Fibroblast of mammary gland (primary cell): ENCODE measurements at regions not wholly inside any gene's neighbourhood (a gene's known extent, or its start where the extent isn't known, plus 50 kb on each side); places are given as distances from the start of the nearest gene placed in this dataset.
"Not testable (repeated sequence)": the region's sequence is repeated elsewhere in the genome, so short reads cannot be mapped to it uniquely, and the experiment has no call there.

Experiments
- DNase-seq: peaks from one replicate; pipeline ENCODE4 v3.0.0-alpha.2; 2010; ENCODE audit warnings: low read depth
- H3K4me3 ChIP-seq: 2 replicates; pipeline ENCODE4 v1.5.1; 2011; ENCODE audit warnings: low read depth, mild to moderate bottlenecking, low read length, moderate library complexity; ENCODE audit not compliant: control insufficient read depth
- TF ChIP-seq, protein P1 (sequence below): conservative IDR thresholded peaks from 2 replicates; pipeline ENCODE4 v1.5.1; 2011; ENCODE audit warnings: low read depth, low read length, inconsistent platforms; ENCODE audit not compliant: control insufficient read depth, insufficient read depth

DNA sequence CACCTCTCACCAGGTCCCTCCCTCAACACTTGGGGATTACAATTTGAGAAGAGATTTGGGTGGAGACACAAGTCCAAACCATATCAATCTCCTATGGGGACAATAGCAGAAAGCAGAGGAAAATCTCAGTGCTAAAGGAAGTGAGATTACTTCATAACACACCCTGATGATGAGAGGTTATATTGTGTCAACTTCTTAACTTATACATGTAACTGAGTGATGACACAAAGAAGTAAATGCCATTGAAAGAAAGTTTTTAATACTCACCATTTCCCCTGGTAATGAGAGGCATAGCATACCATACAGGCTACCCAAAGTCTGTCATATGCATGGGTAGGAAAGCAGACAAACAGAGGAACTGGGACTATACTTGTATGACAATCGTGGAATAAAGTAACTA, 137.2 kb downstream of the MMUT start:
- DNase-seq: no peak
- no peak overlapping the region for H3K4me3 ChIP-seq
- TF ChIP-seq, protein P1, sequence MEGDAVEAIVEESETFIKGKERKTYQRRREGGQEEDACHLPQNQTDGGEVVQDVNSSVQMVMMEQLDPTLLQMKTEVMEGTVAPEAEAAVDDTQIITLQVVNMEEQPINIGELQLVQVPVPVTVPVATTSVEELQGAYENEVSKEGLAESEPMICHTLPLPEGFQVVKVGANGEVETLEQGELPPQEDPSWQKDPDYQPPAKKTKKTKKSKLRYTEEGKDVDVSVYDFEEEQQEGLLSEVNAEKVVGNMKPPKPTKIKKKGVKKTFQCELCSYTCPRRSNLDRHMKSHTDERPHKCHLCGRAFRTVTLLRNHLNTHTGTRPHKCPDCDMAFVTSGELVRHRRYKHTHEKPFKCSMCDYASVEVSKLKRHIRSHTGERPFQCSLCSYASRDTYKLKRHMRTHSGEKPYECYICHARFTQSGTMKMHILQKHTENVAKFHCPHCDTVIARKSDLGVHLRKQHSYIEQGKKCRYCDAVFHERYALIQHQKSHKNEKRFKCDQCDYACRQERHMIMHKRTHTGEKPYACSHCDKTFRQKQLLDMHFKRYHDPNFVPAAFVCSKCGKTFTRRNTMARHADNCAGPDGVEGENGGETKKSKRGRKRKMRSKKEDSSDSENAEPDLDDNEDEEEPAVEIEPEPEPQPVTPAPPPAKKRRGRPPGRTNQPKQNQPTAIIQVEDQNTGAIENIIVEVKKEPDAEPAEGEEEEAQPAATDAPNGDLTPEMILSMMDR: no peak

DNA sequence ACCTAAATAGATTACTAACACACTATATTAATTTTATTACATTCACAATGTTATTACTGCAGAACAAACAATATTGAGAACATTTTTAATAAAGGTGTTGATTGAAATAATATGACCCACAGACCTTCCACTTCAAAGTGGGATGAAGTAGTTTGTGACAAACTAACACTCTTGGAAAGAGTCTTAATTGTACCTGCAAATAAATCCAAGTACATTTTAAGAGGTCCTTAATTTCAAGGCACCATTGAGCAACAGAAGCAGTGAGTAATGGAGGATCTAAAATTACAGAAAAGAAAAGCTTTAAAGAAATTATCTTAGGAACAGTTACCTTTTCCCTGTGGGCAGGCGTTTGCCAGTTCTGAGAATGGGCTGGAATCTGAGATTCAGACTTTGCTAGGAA, 140.2 kb downstream of the MMUT start:
- DNase-seq: no peak
- TF ChIP-seq, protein P1: no peak
- no peak overlapping the region for H3K4me3 ChIP-seq

DNA sequence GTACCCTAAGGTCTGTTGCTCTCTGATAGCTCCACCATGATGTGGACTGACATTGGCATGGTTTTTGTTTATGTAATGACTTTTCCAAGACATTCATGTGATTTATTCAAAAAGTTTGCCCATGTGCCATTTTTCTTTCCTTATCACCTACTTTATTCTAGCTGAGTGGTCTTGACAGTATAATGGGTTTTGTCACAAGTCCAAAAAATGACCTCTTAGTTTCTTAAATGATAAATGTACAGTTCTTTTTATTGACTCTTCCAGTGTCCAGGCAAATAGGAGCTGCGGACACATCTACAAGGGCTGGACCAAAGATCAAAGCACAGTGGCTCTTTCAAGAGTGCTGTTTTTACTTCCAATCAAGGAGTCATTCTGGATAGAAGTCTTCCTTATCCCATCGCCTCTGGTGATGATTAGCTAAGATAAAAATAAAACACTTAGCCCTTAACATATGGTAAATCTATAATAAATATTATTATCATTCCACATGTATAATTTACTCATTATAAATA, 141.4 kb downstream of the MMUT start:
- H3K4me3 ChIP-seq: no peak overlapping the region
- TF ChIP-seq, protein P1: no peak
- no peak for DNase-seq

DNA sequence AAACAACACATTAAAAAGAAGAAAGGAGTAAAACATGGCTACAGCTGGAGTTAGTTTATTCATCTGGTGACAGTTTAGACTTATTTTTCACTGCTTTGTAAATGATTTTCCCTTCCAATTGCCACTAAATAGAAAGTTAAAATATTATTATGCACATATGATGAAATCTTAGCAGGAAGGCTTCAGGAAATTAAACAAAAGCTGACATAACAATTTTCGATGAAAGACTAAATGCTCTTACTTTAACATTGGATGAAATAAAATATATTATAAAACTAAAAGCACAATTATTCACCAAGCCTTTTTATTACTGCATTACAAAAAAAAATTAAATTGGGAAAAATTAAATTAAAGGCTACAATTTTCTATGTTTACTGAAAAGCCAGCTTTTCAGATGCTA, 158.0 kb downstream of the MMUT start:
- no peak for DNase-seq
- TF ChIP-seq, protein P1: no peak
- H3K4me3 ChIP-seq: no peak overlapping the region

DNA sequence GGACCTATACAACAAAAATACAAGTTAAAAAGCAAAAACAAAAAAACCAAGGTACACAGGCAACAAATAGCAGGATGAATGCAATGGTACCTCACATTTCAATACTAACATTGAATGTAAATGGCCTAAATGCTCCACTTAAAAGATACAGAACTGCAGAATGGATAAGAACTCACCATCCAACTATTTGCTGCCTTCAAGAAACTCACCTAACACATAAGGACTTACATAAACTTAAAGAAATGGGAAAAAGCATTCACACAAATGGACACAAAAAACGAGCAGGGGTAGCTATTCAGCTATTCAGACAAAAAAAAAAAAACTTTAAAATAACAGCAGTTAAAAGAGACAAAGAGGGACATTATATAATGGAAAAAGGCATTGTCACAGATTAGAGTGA, 158.7 kb downstream of the MMUT start:
- H3K4me3 ChIP-seq, DNase-seq: not testable (repeated sequence)

DNA sequence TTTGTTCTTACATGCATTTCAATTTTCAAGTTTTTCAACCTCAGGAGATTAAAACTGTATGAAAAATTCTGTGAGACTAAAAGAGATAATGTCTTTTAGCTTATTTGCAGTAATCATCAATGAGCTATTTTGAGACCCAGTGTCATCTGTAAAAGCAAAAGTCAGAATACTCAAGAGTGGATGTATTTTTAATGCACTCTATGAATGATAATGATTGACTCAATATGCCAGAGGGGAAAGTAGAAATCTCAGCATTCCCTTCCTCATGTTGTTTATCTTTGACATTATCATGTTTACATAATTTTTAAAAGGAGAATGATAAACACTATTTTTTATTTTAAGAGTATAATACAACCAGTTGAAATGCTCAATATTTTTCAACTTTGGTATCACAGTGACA, 162.1 kb downstream of the MMUT start:
- no peak for DNase-seq
- TF ChIP-seq, protein P1: no peak

DNA sequence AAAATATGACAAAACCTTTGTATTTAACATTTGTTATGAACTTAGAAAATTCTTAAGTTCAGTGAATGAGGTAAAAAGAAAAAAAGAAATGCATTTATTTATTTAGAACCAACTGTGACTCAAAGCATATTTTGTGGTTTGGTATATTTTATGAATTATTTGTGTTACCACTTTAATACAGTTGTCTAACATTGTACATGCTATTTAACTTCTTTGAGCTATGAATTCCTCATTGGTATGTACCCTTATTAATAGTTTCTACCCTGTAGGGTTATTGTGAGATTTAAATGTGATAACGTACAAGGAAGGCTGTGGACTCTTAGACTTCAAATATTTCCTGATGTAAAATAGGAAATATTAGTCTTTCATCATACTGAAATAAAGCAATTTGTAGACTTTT, 162.6 kb downstream of the MMUT start:
- TF ChIP-seq, protein P1: no peak
- no peak for DNase-seq
- no peak overlapping the region for H3K4me3 ChIP-seq

More for the DNA sequence above, 162.1 kb downstream of the MMUT start:
- no peak overlapping the region for H3K4me3 ChIP-seq

DNA sequence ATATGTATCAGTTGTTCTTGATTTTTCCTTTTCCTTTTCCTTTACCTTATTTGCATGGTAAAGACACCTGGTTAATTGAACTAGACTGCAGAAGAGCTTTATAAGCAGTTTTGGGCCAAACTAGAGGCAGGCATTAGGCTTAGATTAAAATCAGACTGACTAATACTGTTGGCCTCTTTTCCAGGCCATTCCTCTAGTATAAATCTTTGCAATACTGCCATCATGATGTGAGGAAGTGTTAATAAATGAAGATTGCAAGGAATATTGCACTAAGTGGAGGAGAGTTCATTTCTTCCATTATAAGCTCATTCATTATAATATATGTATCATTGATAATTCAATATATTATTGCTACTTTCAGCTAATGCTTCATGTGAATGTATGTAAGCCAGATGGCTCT, 163.8 kb downstream of the MMUT start:
- H3K4me3 ChIP-seq: no peak overlapping the region
- peak; percentile 6 for DNase-seq
- TF ChIP-seq, protein P1: no peak
